Nephron (organoid): ENCODE measurements at regions not wholly inside any gene's neighbourhood (a gene's known extent, or its start where the extent isn't known, plus 50 kb on each side); places are given as distances from the start of the nearest gene placed in this dataset.
A peak's percentile ranks its signal among the peaks of the same experiment; 100 is the strongest.

ENCODE experiments used
- H3K27ac Mint-ChIP-seq, 3 experiments: 2 replicates each; pipeline ENCODE4 v1.8.0; 2020; ENCODE audit warnings: mixed read lengths in 3 of 3, mild to moderate bottlenecking in 2 of 3, moderate library complexity in 1 of 3
- H3K27me3 Mint-ChIP-seq: 2 replicates; pipeline ENCODE4 v1.8.0; 2021; ENCODE audit warnings: low read depth, mild to moderate bottlenecking, moderate library complexity, mixed read lengths
- H3K36me3 Mint-ChIP-seq: 2 replicates; pipeline ENCODE4 v1.8.0; 2020; ENCODE audit warnings: low read depth, mixed read lengths
- H3K4me1 Mint-ChIP-seq: 2 replicates; pipeline ENCODE4 v1.8.0; 2020; ENCODE audit warnings: mixed read lengths
- H3K4me3 Mint-ChIP-seq, 3 experiments: 2 replicates each; pipeline ENCODE4 v1.8.0; 2020; ENCODE audit warnings: mild to moderate bottlenecking in 3 of 3, mixed read lengths in 3 of 3, moderate library complexity in 2 of 3
- H3K9me3 Mint-ChIP-seq: 2 replicates; pipeline ENCODE4 v1.8.0; 2020; ENCODE audit warnings: mixed read lengths
- TF ChIP-seq, protein P1 (sequence below), 3 experiments: fragments of 200-600 bp; sonication (generic); IDR thresholded peaks; one replicate each; pipeline ENCODE4 v1.5.0; 2021; ENCODE audit warnings: antibody characterized with exemption in 3 of 3; ENCODE audit not compliant: unreplicated experiment in 3 of 3

DNA sequence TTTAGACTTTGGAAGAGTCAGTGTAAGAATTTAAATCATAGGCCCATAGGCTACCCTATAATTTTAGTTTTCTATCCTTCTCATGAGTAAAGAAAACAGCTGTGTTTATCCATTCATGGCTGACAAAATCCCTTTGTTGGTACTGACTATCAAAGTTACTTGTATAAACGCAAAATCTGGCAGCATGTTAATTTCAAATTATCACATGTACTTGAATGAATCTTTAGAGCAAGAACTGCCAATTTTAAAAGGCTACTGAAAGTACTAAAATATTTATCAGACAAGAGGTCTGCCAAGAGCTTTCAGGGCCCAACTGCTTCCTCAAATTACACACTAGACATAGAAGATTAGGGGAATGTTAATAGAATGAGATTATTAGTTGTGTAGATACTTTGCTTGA lies 66.6 kb downstream of the MYL12B start:
- TF ChIP-seq, protein P1, sequence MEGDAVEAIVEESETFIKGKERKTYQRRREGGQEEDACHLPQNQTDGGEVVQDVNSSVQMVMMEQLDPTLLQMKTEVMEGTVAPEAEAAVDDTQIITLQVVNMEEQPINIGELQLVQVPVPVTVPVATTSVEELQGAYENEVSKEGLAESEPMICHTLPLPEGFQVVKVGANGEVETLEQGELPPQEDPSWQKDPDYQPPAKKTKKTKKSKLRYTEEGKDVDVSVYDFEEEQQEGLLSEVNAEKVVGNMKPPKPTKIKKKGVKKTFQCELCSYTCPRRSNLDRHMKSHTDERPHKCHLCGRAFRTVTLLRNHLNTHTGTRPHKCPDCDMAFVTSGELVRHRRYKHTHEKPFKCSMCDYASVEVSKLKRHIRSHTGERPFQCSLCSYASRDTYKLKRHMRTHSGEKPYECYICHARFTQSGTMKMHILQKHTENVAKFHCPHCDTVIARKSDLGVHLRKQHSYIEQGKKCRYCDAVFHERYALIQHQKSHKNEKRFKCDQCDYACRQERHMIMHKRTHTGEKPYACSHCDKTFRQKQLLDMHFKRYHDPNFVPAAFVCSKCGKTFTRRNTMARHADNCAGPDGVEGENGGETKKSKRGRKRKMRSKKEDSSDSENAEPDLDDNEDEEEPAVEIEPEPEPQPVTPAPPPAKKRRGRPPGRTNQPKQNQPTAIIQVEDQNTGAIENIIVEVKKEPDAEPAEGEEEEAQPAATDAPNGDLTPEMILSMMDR (IDR thresholded peaks at IDR 0.05; ENCODE audit: unreplicated experiment in 3 of 3) = no peak
- H3K27ac Mint-ChIP-seq = peak overlapping the region in 1 of 3 experiments; percentile 37
- H3K36me3 Mint-ChIP-seq = no peaks in the 10 kb centered on the region
- no peaks in the 10 kb centered on the region for H3K9me3 Mint-ChIP-seq
- H3K27me3 Mint-ChIP-seq = no peaks in the 10 kb centered on the region
- peaks cover 24% of the 10 kb centered on the region for H3K4me1 Mint-ChIP-seq
- no peak overlapping the region for H3K4me3 Mint-ChIP-seq

DNA sequence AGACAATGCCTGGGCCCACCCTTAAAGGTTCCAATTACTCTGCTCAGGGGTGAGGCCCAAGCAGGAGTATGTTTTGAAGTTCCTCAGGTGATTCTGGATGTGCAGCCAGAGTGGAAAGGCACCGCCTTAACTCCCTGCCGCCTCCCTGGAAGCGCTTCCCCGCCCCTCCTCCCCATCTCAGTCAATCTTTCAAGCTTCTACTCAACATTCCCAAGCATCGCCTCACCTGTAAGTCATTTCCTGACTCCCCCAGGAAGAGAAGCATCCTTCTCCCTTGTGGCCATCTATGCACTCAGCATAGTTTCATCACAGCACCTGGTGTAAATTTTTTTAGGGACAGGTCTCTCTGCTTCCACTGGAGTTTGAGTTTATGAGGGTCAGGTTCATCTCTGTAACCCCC lies 67.5 kb downstream of the MYL12B start:
- no peak overlapping the region for H3K4me3 Mint-ChIP-seq
- H3K27ac Mint-ChIP-seq = no peak overlapping the region
- no peaks in the 10 kb centered on the region for H3K9me3 Mint-ChIP-seq
- no peaks in the 10 kb centered on the region for H3K36me3 Mint-ChIP-seq
- TF ChIP-seq, protein P1 (IDR thresholded peaks at IDR 0.05; ENCODE audit: unreplicated experiment in 3 of 3) = no peak
- H3K27me3 Mint-ChIP-seq = no peaks in the 10 kb centered on the region
- H3K4me1 Mint-ChIP-seq = peaks cover 19% of the 10 kb centered on the region

DNA sequence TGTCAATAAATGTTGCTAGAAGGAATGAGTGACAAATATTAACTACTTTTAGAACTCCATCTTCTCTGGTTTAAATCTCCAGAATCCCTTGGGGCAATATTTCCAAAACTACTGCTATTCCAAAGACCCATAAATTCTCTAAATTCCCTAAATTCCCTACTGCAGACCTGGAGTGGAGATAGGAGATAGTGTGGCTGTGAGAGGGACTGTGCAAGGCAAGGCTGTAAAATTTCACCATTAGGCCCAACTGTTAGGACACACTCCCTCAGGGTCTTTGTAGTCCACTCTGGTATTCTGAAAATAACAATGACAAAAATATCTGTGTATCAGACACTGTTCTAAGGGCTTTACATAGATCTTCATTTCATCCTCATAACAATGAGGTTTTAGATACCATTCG lies 67.9 kb downstream of the MYL12B start:
- Mint-ChIP-seq H3K9me3 (no peaks in the 10 kb centered on the region), H3K4me3 (no peak overlapping the region), H3K27ac (no peak overlapping the region), H3K4me1 (peaks cover 19% of the 10 kb centered on the region), H3K36me3 (no peaks in the 10 kb centered on the region), H3K27me3 (no peaks in the 10 kb centered on the region)
- TF ChIP-seq, protein P1 (IDR thresholded peaks at IDR 0.05; ENCODE audit: unreplicated experiment in 3 of 3) = no peak

DNA sequence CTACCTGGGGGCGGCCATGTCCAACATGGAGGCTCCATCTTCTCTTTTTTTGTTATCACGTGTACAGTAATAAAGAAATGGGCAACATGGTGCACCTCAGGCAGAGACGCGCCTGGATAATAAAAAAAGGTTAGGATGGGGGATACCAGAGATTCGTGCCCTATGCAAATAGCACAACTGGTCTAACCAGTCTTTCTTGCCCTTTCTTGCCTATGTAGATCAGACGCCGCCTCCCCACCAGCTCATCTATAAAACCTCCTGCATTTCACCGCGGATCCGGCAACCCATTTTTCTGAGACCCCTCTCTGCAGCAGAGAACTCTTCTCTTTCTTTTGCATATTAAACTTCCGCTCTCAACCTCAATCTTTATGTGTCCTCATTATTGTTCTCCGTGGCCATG lies 68.7 kb downstream of the MYL12B start:
- Mint-ChIP-seq H3K27ac (no peak overlapping the region), H3K27me3 (no peaks in the 10 kb centered on the region), H3K36me3 (no peaks in the 10 kb centered on the region), H3K4me1 (peaks cover 19% of the 10 kb centered on the region), H3K4me3 (no peak overlapping the region), H3K9me3 (no peaks in the 10 kb centered on the region)
- TF ChIP-seq, protein P1 (IDR thresholded peaks at IDR 0.05; ENCODE audit: unreplicated experiment in 3 of 3) = no peak

DNA sequence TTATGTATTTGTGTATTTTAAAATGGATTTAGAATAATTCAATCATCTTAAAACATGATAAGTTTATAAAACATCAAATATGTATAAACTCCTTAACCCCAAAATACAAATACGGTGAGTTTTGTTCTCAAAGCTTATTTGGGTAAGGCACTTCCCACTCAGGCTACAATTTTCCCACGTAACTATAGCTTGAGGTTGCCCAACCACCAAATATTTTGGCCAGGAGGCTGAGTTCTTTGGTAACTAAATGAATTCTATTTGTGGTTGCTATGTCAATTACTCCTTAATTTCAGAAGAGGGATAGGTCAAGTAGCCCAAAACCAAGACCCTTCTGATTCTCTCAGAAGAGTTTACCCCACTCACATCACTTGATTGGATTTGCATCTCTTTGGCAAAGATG lies 70.4 kb downstream of the MYL12B start:
- no peaks in the 10 kb centered on the region for H3K27me3 Mint-ChIP-seq
- H3K27ac Mint-ChIP-seq = no peak overlapping the region
- no peaks in the 10 kb centered on the region for H3K36me3 Mint-ChIP-seq
- no peaks in the 10 kb centered on the region for H3K9me3 Mint-ChIP-seq
- no peak overlapping the region for H3K4me3 Mint-ChIP-seq
- peaks cover 19% of the 10 kb centered on the region for H3K4me1 Mint-ChIP-seq
- TF ChIP-seq, protein P1 (IDR thresholded peaks at IDR 0.05; ENCODE audit: unreplicated experiment in 3 of 3) = no peak

DNA sequence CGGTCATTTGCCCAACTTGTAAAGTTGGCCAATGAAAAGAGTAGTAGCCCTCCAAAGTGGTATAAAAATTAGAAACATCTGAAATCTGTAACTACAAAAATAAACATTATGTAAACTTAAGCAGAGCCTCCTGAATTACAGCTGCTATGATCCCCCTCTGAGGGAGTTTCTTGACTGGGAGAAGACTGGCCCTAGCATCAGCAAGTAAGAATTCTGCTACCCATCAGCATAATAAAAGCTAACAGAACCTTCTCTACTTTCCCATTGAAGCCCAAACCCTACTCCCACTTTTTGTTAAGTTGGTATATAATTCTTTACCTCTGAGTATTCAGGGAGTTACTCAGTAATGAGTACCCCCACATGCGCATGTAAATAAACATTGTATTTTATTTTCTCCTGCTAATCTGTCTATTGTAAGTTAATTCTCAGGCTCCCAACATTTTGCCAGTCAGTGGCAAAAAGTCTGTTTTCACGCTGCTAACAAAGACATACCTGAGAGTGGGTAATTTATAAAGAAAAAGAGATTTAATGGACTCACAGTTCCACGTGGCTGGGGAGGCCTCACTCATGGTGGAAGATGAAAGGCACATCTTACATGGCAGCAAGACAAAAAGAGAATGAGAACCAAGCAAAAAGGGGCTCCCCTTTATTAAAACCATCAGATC lies 71.3 kb downstream of the MYL12B start:
- Mint-ChIP-seq H3K4me3 (no peak overlapping the region), H3K4me1 (peaks cover 14% of the 10 kb centered on the region), H3K27ac (no peak overlapping the region), H3K9me3 (no peaks in the 10 kb centered on the region), H3K27me3 (no peaks in the 10 kb centered on the region), H3K36me3 (no peaks in the 10 kb centered on the region)
- TF ChIP-seq, protein P1 (IDR thresholded peaks at IDR 0.05; ENCODE audit: unreplicated experiment in 3 of 3) = no peak
